Mucosa of descending colon (tissue), 3 donors: ENCODE measurements at regions not wholly inside any gene's neighbourhood (a gene's known extent, or its start where the extent isn't known, plus 50 kb on each side); places are given as distances from the start of the nearest gene placed in this dataset.

Source experiments
- ATAC-seq: fragments of 200-7000 bp; cut with Tn5 transposase; one replicate; pipeline ENCODE4 v1.9.1; 2020; ENCODE audit warnings: mild to moderate bottlenecking, moderate library complexity
- DNase-seq, 3 donors: peaks; one replicate each; pipeline ENCODE4 v3.0.0-alpha.2; 2020
- H3K36me3 ChIP-seq: fragments of 200-600 bp; one replicate; pipeline ENCODE4 v1.8.0; 2021; ENCODE audit warnings: low read depth, mild to moderate bottlenecking
- H3K4me1 ChIP-seq: fragments of 200-600 bp; one replicate; pipeline ENCODE4 v1.8.0; 2021; ENCODE audit warnings: low read depth, mild to moderate bottlenecking
- H3K4me3 ChIP-seq: fragments of 200-600 bp; one replicate; pipeline ENCODE4 v1.8.0; 2021; ENCODE audit warnings: mild to moderate bottlenecking
- H3K9me3 ChIP-seq: fragments of 200-600 bp; one replicate; pipeline ENCODE4 v1.8.0; 2021; ENCODE audit warnings: mild to moderate bottlenecking
- intact Hi-C, 2 donors: fragments of 100-400 bp; cut with DNase I in 1 of 2; cut with micrococcal nuclease in 1 of 2; formaldehyde crosslinking; loops; one replicate each; pipeline versions ENCODE4 v1.11.0 to v1.11.1; 2022; cut with DNase I, micrococcal nuclease
- TF ChIP-seq, protein P1 (sequence below): fragments of 200-600 bp; IDR thresholded peaks from one replicate; pipeline ENCODE4 v1.8.0; 2022; ENCODE audit warnings: antibody characterized with exemption, mild to moderate bottlenecking
- donor health status: DM: no; HTN: no; CAD: no; lungs with moderate emphysema.
- donor health status: DM: no; HTN: no; CAD: no.
- donor health status: DM: no; HTN: yes; CAD: no.

DNA sequence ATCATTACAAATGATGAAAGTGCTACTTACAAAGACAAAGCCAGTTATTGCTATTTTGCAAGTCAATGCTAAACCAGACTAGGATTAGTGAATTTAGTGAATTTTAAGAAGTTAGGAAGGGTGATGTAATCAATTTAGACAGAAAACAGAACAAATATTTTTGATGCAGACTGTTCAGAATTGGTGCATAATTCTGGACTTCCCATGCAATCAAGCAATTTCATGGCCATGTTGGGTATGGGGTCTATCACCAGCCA is 85.4 kb downstream of the CH25H start:
- no peaks in the 10 kb centered on the region for H3K4me1 ChIP-seq
- DNase-seq = no peak
- no peaks in the 10 kb centered on the region for H3K36me3 ChIP-seq
- TF ChIP-seq, protein P1, sequence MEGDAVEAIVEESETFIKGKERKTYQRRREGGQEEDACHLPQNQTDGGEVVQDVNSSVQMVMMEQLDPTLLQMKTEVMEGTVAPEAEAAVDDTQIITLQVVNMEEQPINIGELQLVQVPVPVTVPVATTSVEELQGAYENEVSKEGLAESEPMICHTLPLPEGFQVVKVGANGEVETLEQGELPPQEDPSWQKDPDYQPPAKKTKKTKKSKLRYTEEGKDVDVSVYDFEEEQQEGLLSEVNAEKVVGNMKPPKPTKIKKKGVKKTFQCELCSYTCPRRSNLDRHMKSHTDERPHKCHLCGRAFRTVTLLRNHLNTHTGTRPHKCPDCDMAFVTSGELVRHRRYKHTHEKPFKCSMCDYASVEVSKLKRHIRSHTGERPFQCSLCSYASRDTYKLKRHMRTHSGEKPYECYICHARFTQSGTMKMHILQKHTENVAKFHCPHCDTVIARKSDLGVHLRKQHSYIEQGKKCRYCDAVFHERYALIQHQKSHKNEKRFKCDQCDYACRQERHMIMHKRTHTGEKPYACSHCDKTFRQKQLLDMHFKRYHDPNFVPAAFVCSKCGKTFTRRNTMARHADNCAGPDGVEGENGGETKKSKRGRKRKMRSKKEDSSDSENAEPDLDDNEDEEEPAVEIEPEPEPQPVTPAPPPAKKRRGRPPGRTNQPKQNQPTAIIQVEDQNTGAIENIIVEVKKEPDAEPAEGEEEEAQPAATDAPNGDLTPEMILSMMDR = no peak
- H3K9me3 ChIP-seq = no peaks in the 10 kb centered on the region
- intact Hi-C loops = no loop called here
- ATAC-seq = no peak
- no peak overlapping the region for H3K4me3 ChIP-seq

GRCh38 chr10:89120931-89121763 is 86.0 kb downstream of the CH25H start:
- ATAC-seq = no peak
- intact Hi-C loops = no loop called here

DNA sequence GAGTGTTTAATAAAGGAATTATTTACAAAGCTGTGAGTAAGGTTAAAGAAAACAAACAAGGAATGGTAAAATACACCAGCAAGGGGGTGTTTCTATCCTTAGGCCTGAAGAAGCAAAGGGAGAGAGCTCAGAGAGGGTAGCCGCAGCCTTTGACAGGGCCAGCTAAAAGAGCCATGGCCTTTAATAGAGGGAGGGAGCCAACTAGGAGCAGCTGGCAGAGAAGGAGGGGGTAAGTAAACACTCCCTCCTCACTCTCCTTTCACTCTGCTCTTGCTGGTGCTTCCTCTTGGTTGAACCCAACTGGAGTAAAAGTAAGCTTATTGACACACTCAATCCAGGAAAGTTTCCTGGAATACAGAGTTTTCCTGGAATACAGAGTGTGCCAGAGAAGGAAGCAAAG is 87.5 kb downstream of the CH25H start:
- Histone ChIP-seq H3K36me3 (no peaks in the 10 kb centered on the region), H3K9me3 (no peaks in the 10 kb centered on the region), H3K4me1 (no peaks in the 10 kb centered on the region), H3K4me3 (no peak overlapping the region)
- TF ChIP-seq, protein P1 = no peak
- no peak for DNase-seq
- intact Hi-C loops = no loop called here
- peak; percentile 67 for ATAC-seq

More at GRCh38 chr10:89120931-89121763, 86.0 kb downstream of the CH25H start:
- TF ChIP-seq, protein P1 = no peak
- no peak for DNase-seq
- Histone ChIP-seq H3K4me3 (no peak overlapping the region), H3K4me1 (no peaks in the 10 kb centered on the region), H3K36me3 (no peaks in the 10 kb centered on the region), H3K9me3 (no peaks in the 10 kb centered on the region)

- Histone ChIP-seq H3K4me3 (no peak overlapping the region), H3K9me3 (no peaks in the 10 kb centered on the region), H3K36me3 (no peaks in the 10 kb centered on the region), H3K4me1 (no peaks in the 10 kb centered on the region)
- ATAC-seq = no peak
- TF ChIP-seq, protein P1 = no peak
- intact Hi-C loops = no loop called here
- no peak for DNase-seq
Measured at GRCh38 chr10:89118091-89118490, 89.0 kb downstream of the CH25H start.

GRCh38 chr10:89115876-89116627 is 91.1 kb downstream of the CH25H start:
- Histone ChIP-seq H3K4me3 (no peak overlapping the region), H3K9me3 (no peaks in the 10 kb centered on the region), H3K36me3 (no peaks in the 10 kb centered on the region), H3K4me1 (no peaks in the 10 kb centered on the region)
- ATAC-seq = no peak
- TF ChIP-seq, protein P1 = no peak
- intact Hi-C loops = no loop called here
- peak in 1 of 3 donors; percentile 22 for DNase-seq
